ENCODE measurements at regions not wholly inside any gene's neighbourhood (a gene's known extent, or its start where the extent isn't known, plus 50 kb on each side); places are given as distances from the start of the nearest gene placed in this dataset.
A peak's percentile ranks its signal among the peaks of the same experiment; 100 is the strongest.

- Histone ChIP-seq H2BK120ac (ENCODE audit: low read depth, low read length, poor library complexity, severe bottlenecking) (no peak overlapping the region), H3K23me2 (ENCODE audit: insufficient read length, low read depth, low read length, poor library complexity, severe bottlenecking) (no peaks in the 10 kb centered on the region), H4K91ac (ENCODE audit: insufficient read length, low read depth, low read length) (no peak overlapping the region), H3K9ac (ENCODE audit: extremely low read depth, insufficient read length, low read length) (no peak overlapping the region), H3K4me2 (ENCODE audit: insufficient read depth, insufficient read length, low read length) (no peak overlapping the region), H3K23ac (ENCODE audit: insufficient read length, low read depth, low read length) (no peak overlapping the region), H3T11ph (ENCODE audit: low read length) (no peak overlapping the region), H2BK12ac (ENCODE audit: insufficient read length, low read depth, low read length) (no peak overlapping the region), H4K8ac (replicated peaks; ENCODE audit: insufficient read length, low read depth, low read length) (no peak overlapping the region), H3K4me1 (ENCODE audit: insufficient read depth, low read length) (peaks cover 5% of the 10 kb centered on the region; the same call in 1 of the 2 replicates), H3K4ac (ENCODE audit: low read depth, low read length) (no peak overlapping the region), H3K27ac (ENCODE audit: insufficient read length, low read depth, low read length) (no peak overlapping the region), H3K56ac (ENCODE audit: insufficient read length, low read depth, low read length) (no peak overlapping the region), H4K20me1 (ENCODE audit: control insufficient read depth, insufficient read depth, insufficient read length) (no peaks in the 10 kb centered on the region), H2AK5ac (ENCODE audit: insufficient read length, low read length) (no peak overlapping the region), H2BK5ac (ENCODE audit: insufficient read length, low read length) (no peak overlapping the region), H2BK20ac (ENCODE audit: low read depth, low read length, poor library complexity, severe bottlenecking) (no peak overlapping the region), H3K14ac (ENCODE audit: insufficient read depth, low read length) (no peak overlapping the region), H3K18ac (ENCODE audit: insufficient read length, low read depth, low read length) (no peak overlapping the region), H3K79me2 (ENCODE audit: insufficient read depth, low read length) (no peaks in the 10 kb centered on the region), H3K27me3 (ENCODE audit: insufficient read depth, low read length) (no peaks in the 10 kb centered on the region), H4K5ac (ENCODE audit: insufficient read length, low read depth, low read length) (no peak overlapping the region), H3K9me3 (ENCODE audit: control insufficient read depth, low read depth, low read length) (no peaks in the 10 kb centered on the region), H2BK15ac (ENCODE audit: low read depth, low read length) (no peak overlapping the region), H2AFZ (ENCODE audit: low read length) (peak overlapping the region; percentile 52), H3K79me1 (ENCODE audit: insufficient read depth, low read depth, low read length, poor library complexity, severe bottlenecking) (no peaks in the 10 kb centered on the region)
- DNase-seq, result peak; percentile 68
- peaks cover 19 to 24% of the 10 kb centered on the region in 2 experiments for H3K4me1 Mint-ChIP-seq
- H3K36me3 Mint-ChIP-seq (ENCODE audit: insufficient read depth in 1 of 3, low read depth in 3 of 3), result no peaks in the 10 kb centered on the region; a peak in 1 of 7 replicates
- no peaks in the 10 kb centered on the region; the same call in 1 of the 2 replicates for H3K27me3 Mint-ChIP-seq (ENCODE audit: low read depth)
- peak overlapping the region in 1 of 3 experiments; percentile 19; a peak in 2 of 7 replicates for H3K27ac Mint-ChIP-seq
- H3K9me3 Mint-ChIP-seq, result no peaks in the 10 kb centered on the region; a peak in 2 of 5 replicates
- no CpG with 5 or more reads among the region's 8 CpGs for WGBS (ENCODE audit: extremely low coverage, insufficient read length, low lambda C conversion rate)
- H3K4me3 Mint-ChIP-seq, result no peak overlapping the region
- no peak for TF ChIP-seq CTCF (conservative IDR thresholded peaks at IDR 0.05)
These were observed 113.3 kb upstream of the KL start for GRCh38 chr13:32902874-32903273.

Data from H9 (cell line).